ENCODE measurements at regions not wholly inside any gene's neighbourhood (a gene's known extent, or its start where the extent isn't known, plus 50 kb on each side); places are given as distances from the start of the nearest gene placed in this dataset.

GRCh38 chr16:13743571-13743970, 176.4 kb upstream of the ERCC4 start:
- H3K4me3 ChIP-seq (ENCODE audit: low read depth, low read length): no peak overlapping the region
- in situ Hi-C loops (cut with HindIII; ENCODE audit: low sequenced_read_pairs): no loop called here
- TF ChIP-seq, protein P1, sequence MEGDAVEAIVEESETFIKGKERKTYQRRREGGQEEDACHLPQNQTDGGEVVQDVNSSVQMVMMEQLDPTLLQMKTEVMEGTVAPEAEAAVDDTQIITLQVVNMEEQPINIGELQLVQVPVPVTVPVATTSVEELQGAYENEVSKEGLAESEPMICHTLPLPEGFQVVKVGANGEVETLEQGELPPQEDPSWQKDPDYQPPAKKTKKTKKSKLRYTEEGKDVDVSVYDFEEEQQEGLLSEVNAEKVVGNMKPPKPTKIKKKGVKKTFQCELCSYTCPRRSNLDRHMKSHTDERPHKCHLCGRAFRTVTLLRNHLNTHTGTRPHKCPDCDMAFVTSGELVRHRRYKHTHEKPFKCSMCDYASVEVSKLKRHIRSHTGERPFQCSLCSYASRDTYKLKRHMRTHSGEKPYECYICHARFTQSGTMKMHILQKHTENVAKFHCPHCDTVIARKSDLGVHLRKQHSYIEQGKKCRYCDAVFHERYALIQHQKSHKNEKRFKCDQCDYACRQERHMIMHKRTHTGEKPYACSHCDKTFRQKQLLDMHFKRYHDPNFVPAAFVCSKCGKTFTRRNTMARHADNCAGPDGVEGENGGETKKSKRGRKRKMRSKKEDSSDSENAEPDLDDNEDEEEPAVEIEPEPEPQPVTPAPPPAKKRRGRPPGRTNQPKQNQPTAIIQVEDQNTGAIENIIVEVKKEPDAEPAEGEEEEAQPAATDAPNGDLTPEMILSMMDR (IDR thresholded peaks at IDR 0.05; ENCODE audit: low read depth, low read length, missing control alignments): no peak
- no peak for DNase-seq (ENCODE audit: low read depth)

DNA sequence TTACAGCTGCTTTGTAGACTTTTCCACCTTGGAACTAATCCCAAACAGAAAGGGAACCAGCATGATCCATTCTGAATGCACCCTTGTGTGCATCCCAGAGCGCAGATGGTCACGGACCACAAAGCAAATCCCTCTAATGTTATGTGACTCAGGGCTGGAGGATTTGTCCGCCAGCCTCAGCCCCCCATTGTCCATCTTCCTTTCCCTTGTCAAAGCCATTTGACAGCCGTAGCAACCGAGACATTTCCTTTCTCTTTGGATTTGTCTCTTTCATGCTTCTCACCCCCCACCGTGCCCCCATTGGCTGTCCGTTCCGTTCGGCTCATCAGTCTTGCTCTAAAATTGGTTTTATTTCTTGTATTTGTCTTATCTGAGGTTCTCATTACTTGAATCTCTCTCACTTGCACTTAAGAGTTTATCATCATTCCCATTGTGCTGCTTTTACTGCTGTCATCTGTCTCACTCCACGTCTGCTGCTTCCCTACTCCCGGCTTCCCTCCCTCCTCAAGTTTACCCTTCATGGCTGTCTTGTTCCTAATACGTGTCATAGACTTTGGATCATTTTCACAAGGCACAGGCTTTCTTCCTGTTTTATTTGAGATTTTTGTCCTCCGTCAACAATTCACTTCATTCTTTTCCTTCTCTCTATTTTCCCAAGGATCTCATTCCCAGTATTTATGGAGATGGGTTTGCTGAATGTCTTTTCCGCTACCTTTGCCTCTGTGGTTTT, 163.4 kb upstream of the ERCC4 start:
- no peak overlapping the region for H3K4me3 ChIP-seq (ENCODE audit: low read depth, low read length)
- TF ChIP-seq, protein P1 (IDR thresholded peaks at IDR 0.05; ENCODE audit: low read depth, low read length, missing control alignments): no peak
- in situ Hi-C loops (cut with HindIII; ENCODE audit: low sequenced_read_pairs): no loop called here
- DNase-seq (ENCODE audit: low read depth): no peak

DNA sequence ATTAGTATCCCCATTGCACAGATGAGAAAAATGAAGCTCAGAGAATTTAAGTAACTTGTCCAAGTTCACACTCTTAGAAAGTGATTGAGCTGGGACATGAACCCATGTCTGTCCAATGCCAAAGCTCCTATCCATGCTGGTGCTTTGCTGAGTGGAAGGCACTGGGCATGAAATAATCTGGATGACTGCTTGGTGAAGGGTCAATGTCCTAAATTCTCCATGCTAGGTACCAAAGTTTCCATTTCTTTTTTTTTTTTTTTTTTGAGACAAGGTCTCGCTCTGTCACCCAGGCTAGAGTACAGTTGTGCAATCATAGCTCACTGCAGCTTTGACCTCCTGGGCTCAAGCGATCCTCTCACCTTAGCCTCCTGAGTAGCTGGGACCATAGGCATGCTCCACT, 153.6 kb upstream of the ERCC4 start:
- in situ Hi-C loops (cut with HindIII; ENCODE audit: low sequenced_read_pairs): no loop called here
- H3K4me3 ChIP-seq (ENCODE audit: low read depth, low read length): no peak overlapping the region
- DNase-seq (ENCODE audit: low read depth): no peak
- TF ChIP-seq, protein P1 (IDR thresholded peaks at IDR 0.05; ENCODE audit: low read depth, low read length, missing control alignments): no peak

DNA sequence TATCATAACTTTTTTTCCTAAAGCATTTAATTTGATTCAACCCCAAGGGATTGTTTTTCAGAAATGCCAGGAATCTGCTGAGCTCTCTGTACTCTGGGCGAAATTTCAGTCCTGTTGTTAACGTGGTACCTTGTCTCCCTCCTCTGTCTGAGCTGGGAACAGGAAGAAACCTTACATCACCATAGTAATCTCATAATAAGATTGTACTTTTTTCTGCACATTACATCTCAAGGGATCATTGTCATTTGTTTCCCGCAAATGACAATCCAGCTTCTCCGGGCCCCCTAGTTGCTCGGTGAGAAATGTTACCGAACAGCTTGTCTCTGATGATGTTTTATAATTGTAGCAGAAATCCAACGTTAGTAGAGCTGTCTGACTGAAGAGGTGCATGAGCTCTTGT, 152.7 kb upstream of the ERCC4 start:
- in situ Hi-C loops (cut with HindIII; ENCODE audit: low sequenced_read_pairs): no loop called here
- TF ChIP-seq, protein P1 (IDR thresholded peaks at IDR 0.05; ENCODE audit: low read depth, low read length, missing control alignments): peak; percentile 30
- H3K4me3 ChIP-seq (ENCODE audit: low read depth, low read length): no peak overlapping the region
- peak; percentile 5 for DNase-seq (ENCODE audit: low read depth)

DNA sequence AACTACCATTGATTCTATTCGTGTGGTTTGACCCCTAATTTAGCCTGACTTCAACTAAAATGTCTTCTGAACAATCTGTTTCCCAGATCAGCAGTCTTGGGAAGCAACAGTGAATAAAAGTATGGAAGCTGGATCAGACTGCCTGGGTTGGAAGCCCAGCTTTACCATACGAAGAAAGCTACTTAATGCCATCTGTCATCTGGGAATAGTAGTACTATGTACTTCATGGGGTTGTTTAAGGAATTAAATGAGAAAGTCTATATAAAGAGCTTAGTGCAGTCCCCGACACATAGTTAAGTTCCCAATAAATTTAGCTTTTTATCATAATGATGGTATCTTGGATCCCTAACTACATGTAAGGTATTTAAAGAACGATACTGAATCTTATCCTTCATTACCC, 151.5 kb upstream of the ERCC4 start:
- H3K4me3 ChIP-seq (ENCODE audit: low read depth, low read length): no peak overlapping the region
- DNase-seq (ENCODE audit: low read depth): no peak
- in situ Hi-C loops (cut with HindIII; ENCODE audit: low sequenced_read_pairs): no loop called here
- TF ChIP-seq, protein P1 (IDR thresholded peaks at IDR 0.05; ENCODE audit: low read depth, low read length, missing control alignments): no peak

DNA sequence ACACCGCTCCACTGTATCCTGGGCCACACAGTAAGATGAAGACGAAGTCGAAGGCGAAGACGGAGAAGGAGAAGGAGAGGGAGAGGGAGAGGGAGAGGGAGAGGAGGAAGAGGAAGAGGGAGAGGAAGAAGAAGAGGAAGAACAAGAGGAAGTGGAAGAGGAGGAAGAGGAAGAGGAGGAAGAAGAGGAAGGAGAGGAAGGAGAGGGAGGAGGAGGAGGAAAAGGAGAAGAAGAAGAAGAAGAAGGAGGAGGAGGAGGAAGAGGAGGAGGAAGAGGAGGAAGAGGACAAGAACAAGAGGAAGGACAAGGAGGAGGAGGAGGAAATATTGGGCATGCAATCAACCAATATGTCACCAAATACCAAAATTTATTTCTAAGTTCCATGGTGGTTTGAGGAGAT, 149.5 kb upstream of the ERCC4 start:
- TF ChIP-seq, protein P1 (IDR thresholded peaks at IDR 0.05; ENCODE audit: low read depth, low read length, missing control alignments): no peak
- DNase-seq (ENCODE audit: low read depth): no peak

More for the DNA sequence above, 149.5 kb upstream of the ERCC4 start:
- H3K4me3 ChIP-seq (ENCODE audit: low read depth, low read length): no peak overlapping the region
- in situ Hi-C loops (cut with HindIII; ENCODE audit: low sequenced_read_pairs): no loop called here
